Stimulated activated CD4-positive, alpha-beta T cell treated with anti-CD3 and anti-CD28 coated beads, TNF-alpha, amount 100 ng/mL, for 4 hours (primary cell): ENCODE measurements at regions not wholly inside any gene's neighbourhood (a gene's known extent, or its start where the extent isn't known, plus 50 kb on each side); places are given as distances from the start of the nearest gene placed in this dataset.
"Not testable (repeated sequence)": the region's sequence is repeated elsewhere in the genome, so short reads cannot be mapped to it uniquely, and the experiment has no call there.

Source experiments
- DNase-seq, 3 experiments: peaks; one replicate each; pipeline ENCODE4 v3.0.0-alpha.2; 2020; ENCODE audit warnings: low read depth in 3 of 3

DNA sequence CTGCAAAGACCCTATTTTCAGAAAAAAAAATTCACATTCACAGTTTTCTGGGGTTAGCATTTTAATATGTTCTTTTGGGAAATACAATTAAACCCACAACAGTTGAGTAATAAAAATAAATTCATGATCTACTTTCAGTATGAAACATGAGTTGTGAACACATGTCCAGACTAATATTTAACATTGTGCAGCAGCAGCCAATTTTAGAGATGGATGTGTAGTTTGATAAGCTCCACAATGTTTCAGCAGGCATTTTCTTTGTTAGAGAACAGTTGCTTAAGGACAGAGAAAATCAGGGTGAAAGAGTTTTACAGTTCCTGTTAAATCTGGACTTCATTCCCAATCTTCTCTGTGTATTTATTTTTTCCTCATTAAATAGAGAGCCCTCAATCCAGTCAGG lies 519.5 kb downstream of the PIK3C3 start:
- DNase-seq: no peak

- no peak for DNase-seq
These were observed 520.1 kb downstream of the PIK3C3 start for GRCh38 chr18:42475157-42475556.

GRCh38 chr18:42477267-42477666 lies 522.2 kb downstream of the PIK3C3 start:
- no peak for DNase-seq

GRCh38 chr18:42480441-42480840 lies 525.4 kb downstream of the PIK3C3 start:
- DNase-seq: no peak

GRCh38 chr18:42484648-42485047 lies 529.6 kb downstream of the PIK3C3 start:
- DNase-seq: no peak

- no peak for DNase-seq
These were observed 531.2 kb downstream of the PIK3C3 start for GRCh38 chr18:42486271-42486670.

DNA sequence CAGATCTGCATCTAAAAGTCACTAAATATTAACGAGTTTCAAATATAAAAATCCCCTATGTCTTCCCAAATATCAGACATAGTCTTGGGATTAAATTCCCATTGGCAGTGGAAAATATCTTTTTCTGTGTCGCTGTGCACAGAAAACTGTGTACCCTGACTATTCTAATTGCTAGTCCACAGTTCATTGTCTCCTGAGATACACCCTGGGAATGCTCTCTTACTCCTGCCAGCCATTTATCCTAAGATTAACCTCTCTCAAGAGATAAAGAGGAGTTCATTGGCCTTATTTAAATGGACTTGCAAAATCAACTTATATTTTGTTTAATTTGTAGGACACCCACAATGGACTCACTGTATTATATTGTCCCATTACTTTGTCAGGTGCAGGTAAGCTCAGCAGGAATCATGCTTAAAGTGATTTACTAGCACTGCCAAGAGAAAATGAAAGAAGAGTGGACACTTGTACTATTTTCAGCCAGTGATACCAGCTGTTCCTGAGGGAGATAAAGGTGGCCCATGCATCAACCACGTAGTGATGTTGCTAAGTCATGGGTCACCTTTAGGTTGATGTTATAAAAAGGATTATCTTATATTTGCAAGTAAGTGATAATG lies 553.8 kb downstream of the PIK3C3 start:
- DNase-seq: no peak

- DNase-seq: no peak
These were observed 554.8 kb downstream of the PIK3C3 start for GRCh38 chr18:42509750-42510415.

GRCh38 chr18:42510540-42510939 lies 555.5 kb downstream of the PIK3C3 start:
- DNase-seq: no peak

GRCh38 chr18:42513441-42513840 lies 558.4 kb downstream of the PIK3C3 start:
- no peak for DNase-seq

GRCh38 chr18:42514512-42514911 lies 559.5 kb downstream of the PIK3C3 start:
- no peak for DNase-seq

- no peak for DNase-seq
These were observed 562.9 kb downstream of the PIK3C3 start for GRCh38 chr18:42517896-42518295.

GRCh38 chr18:42518331-42518730 lies 563.3 kb downstream of the PIK3C3 start:
- DNase-seq: not testable (repeated sequence)

DNA sequence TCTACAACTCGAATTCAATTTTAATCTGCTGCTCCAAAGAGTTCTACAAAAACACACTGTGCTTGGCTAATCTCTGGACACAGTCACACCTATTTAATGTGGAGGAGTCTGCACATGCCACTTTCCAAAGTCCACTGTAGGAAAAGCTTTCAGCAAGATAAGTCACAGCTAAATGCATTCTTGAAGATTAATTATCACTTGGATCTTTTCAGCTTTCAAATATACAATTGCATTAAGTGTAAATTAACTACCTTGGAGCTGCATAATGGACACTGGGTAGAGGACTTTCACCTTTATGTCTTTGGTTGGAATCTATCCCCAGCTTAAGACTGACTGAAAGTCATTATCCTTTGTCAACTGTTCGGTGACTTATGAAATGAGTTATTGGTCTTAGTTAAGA lies 565.1 kb downstream of the PIK3C3 start:
- no peak for DNase-seq

DNA sequence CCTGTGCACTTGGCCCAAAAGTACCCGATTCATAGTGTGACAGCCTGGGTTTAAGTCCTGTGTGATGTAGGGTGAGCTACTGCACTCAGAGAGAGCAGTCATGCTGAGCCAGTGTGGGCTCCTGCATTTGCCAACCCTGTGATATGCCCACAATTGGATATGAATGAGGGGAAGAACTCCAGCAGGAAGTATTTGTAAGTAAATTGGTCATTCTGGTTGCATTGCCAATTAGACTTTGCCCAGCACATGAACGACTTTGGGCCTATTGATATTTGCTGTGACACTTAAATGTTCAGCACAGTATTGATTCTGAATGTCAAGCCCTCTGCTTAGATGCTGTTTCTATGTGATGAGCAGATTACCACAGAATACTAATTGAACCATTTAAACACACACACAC lies 570.9 kb downstream of the PIK3C3 start:
- DNase-seq: no peak

- DNase-seq: no peak
These were observed 572.7 kb downstream of the PIK3C3 start for GRCh38 chr18:42527766-42528165.

- no peak for DNase-seq
These were observed 575.2 kb downstream of the PIK3C3 start for GRCh38 chr18:42530276-42530675.

GRCh38 chr18:42532119-42532518 lies 577.1 kb downstream of the PIK3C3 start:
- DNase-seq: no peak

DNA sequence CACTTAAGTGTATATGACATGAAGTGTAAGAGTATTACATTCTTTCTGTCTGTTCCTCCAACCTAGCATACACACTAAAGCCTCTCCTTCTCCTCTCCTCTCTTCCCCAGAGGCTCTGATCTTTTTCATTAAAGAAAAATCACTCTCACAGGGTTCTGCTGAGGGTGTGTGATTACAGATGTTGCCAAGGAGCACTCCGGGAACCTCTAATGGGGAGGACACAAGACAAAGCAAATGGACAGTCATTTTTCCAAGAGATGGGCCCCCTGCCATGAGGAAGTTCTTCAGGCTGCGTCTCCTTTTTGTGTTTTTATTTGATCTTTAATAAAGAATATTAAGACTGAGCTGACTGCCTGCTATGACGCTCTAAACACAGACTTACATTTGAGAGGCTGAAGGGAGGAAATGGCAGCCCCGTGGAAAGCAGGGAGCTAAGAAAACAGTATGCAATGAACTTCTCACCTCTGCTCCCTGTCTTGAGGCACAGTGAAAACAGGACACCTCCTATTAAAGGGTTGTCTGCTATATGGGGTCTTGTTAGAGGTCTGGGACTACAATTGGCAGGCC lies 578.1 kb downstream of the PIK3C3 start:
- DNase-seq: no peak

DNA sequence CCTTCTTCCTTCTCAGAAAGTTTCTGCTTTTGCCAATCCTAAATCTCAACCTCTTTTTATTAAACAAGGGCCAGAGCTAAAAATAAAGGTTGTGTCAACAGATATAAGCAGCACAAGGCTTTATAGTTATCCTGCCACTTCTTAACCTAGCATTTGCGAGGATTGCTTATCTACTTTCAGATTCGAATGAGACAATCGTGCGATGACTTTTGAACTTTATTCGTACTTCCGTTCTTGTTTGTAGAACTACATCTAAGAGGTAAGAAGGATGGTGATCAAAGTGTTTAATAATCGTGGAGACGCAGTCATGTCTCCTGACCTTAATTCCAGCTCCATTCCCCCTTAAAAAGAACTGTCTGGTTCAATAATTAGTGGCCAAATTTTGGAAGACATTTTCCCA lies 578.6 kb downstream of the PIK3C3 start:
- DNase-seq: no peak

GRCh38 chr18:42534313-42534712 lies 579.3 kb downstream of the PIK3C3 start:
- DNase-seq: no peak

- no peak for DNase-seq
These were observed 579.0 kb downstream of the RIT2 start for GRCh38 chr18:42536442-42536841.

- no peak for DNase-seq
These were observed 578.2 kb downstream of the RIT2 start for GRCh38 chr18:42537291-42537690.
